G401 (cell line): ENCODE measurements at regions not wholly inside any gene's neighbourhood (a gene's known extent, or its start where the extent isn't known, plus 50 kb on each side); places are given as distances from the start of the nearest gene placed in this dataset.
"Not testable (repeated sequence)": the region's sequence is repeated elsewhere in the genome, so short reads cannot be mapped to it uniquely, and the experiment has no call there.

Experiments
- DNase-seq: peaks from one replicate; pipeline ENCODE4 v3.0.0-alpha.2; 2015; ENCODE audit warnings: low spot score
- in situ Hi-C: cut with HindIII; loops from 2 replicates; pipeline ENCODE4 v1.10.0; 2016; ENCODE audit warnings: low sequenced_read_pairs, mixed read lengths

- in situ Hi-C loops = no loop called here
Observed at GRCh38 chr7:121633186-121633585, 237.1 kb upstream of the FAM3C start.

DNA sequence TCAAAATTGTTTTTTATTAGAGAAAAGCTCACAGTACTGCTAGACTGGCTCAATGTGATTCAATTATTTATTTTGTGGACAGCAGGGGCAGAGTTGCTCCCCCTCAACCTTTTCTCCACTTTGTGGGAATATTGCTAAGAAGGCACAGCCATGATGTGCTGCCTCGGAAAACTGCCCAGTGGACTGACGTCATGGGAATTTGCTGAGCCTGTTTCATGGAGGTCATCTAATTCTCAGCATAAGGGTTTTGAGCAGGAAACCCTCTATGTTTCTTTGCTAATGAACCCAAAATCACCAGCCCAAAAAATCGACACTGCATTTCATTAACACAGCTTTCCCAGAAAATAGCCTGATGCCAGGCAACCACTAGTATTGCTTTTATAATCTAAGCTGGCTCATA, 228.8 kb upstream of the FAM3C start:
- DNase-seq = peak; percentile 11
- in situ Hi-C loops = no loop called here

More at GRCh38 chr7:121633186-121633585, 237.1 kb upstream of the FAM3C start:
- DNase-seq = no peak

GRCh38 chr7:121623130-121623872, 227.2 kb upstream of the FAM3C start:
- no peak for DNase-seq
- in situ Hi-C loops = no loop called here

DNA sequence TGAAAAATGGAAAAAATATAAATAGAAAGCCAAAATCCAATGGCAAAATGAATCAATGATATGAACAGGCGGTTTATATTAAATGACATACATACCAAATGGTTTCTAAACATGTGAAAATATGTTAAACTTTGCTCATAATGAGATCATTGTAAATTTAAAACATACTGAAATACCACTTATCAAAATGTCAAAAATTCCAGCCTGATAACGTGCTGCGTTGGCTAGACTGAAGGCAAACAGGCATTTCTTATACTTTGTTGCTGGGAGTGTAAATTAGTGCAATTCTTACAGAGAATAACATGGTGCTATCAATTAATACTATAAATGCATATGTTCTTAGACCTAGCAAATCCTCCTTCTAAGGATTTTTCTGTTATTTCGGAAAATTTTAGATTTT, 225.8 kb upstream of the FAM3C start:
- DNase-seq = no peak
- in situ Hi-C loops = no loop called here

- in situ Hi-C loops = no loop called here
- no peak for DNase-seq
Observed at GRCh38 chr7:121620953-121621606, 225.0 kb upstream of the FAM3C start.

- DNase-seq = no peak
- in situ Hi-C loops = no loop called here
Observed at GRCh38 chr7:121620206-121620605, 224.1 kb upstream of the FAM3C start.

DNA sequence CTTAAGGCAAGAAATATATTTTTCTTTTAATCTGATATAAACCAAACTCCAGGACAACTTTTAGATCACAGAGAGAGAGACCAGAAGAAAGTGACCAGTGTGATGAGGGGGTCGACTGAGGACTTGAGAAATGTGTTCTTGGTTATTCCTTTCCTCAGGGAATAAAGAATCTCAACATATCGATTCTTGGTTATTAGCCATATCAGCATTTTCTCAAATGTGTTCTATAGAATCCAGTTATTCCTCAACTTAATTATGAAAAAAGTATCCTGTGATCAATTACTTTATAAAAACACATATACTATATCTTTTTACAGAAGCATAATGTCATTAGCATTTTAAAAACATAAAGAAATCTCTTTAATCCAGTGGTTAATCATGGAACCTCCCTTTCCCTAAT, 222.1 kb upstream of the FAM3C start:
- in situ Hi-C loops = no loop called here
- DNase-seq = no peak

GRCh38 chr7:121610243-121610642, 214.1 kb upstream of the FAM3C start:
- in situ Hi-C loops = no loop called here
- no peak for DNase-seq

- in situ Hi-C loops = no loop called here
- no peak for DNase-seq
Observed at GRCh38 chr7:121609208-121609607, 213.1 kb upstream of the FAM3C start.

GRCh38 chr7:121608785-121609184, 212.7 kb upstream of the FAM3C start:
- in situ Hi-C loops = no loop called here
- DNase-seq = peak; percentile 77

- DNase-seq, in situ Hi-C loops: not testable (repeated sequence)
Observed at GRCh38 chr7:121608183-121608582, 212.1 kb upstream of the FAM3C start.

- in situ Hi-C loops = no loop called here
- no peak for DNase-seq
Observed at GRCh38 chr7:121605317-121605680, 209.2 kb upstream of the FAM3C start.

GRCh38 chr7:121604627-121605316, 208.7 kb upstream of the FAM3C start:
- DNase-seq = no peak
- in situ Hi-C loops = no loop called here

DNA sequence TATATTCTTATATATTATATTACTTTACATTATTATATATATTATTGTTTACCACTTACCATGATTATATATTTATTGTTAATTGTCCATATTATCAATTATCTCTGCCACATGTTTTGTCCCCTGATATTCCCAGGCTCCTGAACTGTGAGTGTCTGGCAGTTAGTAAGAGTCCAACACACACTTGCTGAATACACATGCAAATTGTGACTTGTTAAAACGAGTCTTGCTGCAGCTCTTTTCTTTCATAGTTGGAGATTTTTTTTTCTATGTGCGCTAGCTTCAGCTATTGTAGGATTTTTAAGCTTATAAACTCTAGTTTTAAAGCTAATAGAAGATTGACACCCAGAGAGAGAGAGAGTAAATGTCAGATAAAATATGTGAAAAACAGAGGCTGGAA, 207.8 kb upstream of the FAM3C start:
- no peak for DNase-seq
- in situ Hi-C loops = no loop called here

DNA sequence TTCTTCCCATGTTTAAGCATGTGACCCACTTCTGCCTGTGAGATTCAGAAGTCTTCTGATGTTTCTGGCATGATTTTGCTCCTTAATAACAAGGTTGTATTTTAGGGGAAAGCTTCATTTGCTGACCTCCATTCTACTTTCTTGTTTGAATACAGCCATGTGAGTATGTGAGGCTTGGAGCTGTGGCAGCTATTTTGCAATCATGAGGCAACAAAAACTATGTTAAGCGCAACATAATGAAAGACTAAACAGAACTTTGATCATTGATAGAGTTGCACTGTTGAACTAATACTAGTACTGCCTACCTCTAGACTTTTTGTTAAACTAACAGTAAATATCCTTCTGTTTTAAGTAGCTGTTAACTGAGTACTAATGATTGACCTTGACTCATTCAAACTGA, 203.8 kb upstream of the FAM3C start:
- in situ Hi-C loops = no loop called here

DNA sequence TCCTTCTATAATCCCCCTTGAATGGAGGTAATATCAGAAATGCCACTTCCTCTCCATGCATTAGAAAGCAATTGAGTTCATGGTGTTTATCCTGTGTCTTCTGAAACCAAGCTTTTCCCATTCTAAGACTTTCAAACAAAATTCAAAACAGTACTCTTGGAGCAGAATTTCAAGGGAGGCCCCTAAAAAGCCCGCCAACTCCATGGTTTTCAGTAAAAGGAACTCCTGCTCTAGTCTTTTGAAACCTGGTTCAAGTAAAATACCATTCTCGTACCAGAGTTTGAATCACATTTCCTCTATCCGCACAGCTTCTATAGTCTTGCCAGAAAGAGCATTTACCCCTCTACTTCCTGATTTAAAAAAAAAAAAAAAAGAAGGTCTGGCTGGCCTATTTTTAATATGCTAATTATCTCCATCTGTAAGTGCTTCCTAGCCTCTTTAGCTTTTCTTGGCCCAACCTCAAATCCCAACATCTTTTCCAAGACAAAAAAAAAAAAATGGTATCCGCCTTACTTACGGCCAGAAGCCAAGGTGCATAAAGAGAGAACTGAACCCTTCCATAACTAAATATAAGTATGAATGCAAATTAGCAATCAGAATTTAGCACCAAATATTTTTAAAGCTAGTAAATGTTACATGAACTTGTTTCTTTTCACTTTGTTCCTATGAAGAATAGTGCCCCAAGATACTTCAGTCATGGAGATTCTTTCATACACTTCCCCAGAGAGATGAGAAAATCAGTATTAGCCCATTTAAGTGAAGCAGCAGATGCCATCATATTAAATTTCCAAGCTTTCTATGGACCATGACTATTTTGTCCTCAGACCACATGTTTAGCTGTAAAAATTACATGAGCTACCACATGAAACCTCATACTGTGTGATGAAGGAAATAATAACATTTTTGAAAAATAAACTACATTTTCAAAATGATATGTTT, 199.9 kb upstream of the FAM3C start:
- in situ Hi-C loops = no loop called here
- DNase-seq = no peak

More for the DNA sequence above, 203.8 kb upstream of the FAM3C start:
- DNase-seq = no peak

DNA sequence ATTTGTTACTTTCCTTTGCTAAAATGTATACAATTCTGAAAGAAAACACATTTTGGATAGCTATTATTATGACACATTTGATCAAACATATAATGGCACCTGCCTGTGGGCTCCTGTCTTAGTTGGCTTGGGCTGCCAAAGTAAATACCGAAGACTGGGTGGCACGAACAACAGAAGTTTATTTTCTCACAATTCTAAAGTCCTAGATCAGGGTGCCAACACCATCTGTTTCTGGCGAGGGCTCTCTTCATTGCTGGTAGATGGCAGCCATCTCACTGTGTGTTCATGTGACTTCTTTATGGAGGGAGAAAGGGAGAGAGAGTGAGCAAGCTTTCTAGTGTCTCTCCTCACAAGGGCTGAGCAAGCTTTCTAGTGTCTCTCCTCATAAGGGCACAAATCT, 195.8 kb upstream of the FAM3C start:
- in situ Hi-C loops = loop anchor here (5.0 kb wide), 1 partner anchor 35 kb away; no protein-coding TSS in a partner anchor
- DNase-seq = no peak

DNA sequence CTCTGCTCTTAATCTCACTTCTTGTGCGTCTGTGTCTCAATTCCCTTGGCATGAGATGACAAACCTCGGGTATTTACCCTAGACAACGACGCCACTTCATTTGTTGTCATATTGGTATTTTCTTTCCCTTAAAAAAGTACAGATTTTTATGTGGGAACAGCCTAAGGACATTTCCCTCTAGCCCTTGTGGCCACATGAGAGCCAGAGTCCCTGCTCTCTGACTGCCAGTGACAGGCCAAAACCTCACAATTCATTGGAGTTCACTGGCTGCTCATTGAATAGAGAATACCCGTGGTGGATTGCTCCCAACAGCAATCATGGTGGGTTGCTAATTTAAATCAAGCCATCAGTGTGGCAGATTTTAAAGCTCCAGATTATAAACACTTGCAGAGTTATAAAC, 191.3 kb upstream of the FAM3C start:
- in situ Hi-C loops = no loop called here

DNA sequence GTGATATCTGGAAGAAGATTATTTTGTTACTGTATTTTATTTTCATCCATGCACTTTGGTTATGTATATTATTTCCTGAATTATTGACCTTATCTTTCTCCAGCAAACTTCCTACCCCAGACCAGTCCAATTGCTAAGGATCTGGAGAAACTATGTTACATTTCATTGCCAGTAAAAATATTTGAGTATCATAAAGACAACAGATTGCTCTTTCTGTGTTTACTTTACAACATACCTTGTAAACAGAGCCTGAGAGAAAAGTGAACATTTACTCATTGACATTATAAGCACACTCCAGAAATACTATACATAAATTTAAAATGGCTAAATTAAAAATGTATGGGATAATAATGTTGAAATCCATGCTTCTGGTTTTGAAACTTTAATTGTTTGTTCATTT, 186.2 kb upstream of the FAM3C start:
- in situ Hi-C loops = no loop called here
- DNase-seq = no peak

More for the DNA sequence above, 191.3 kb upstream of the FAM3C start:
- no peak for DNase-seq
